Tibial nerve (tissue), 4 donors: ENCODE measurements at regions not wholly inside any gene's neighbourhood (a gene's known extent, or its start where the extent isn't known, plus 50 kb on each side); places are given as distances from the start of the nearest gene placed in this dataset.

Experiments used
- DNase-seq, 2 donors: peaks; one replicate each; pipeline ENCODE4 v3.0.0-alpha.2; 2019; ENCODE audit warnings: low spot score in 2 of 2
- H3K27ac ChIP-seq, 4 donors: fragments of 200-600 bp; sonication (generic) in 3 of 4; one replicate each; pipeline ENCODE4 v1.5.1; 2017 to 2019; ENCODE audit warnings: mild to moderate bottlenecking in 1 of 4
- H3K27me3 ChIP-seq, 2 donors: fragments of 200-600 bp; sonication (generic) in 1 of 2; one replicate each; pipeline versions ENCODE4 v1.5.1 to v1.6.0; 2017 to 2019
- H3K36me3 ChIP-seq, 3 donors: fragments of 200-600 bp; sonication (generic); one replicate each; pipeline ENCODE4 v1.5.1; 2018 to 2019
- H3K4me1 ChIP-seq, 4 donors: fragments of 200-600 bp; sonication (generic) in 3 of 4; one replicate each; pipeline ENCODE4 v1.5.1; 2017 to 2019
- H3K4me3 ChIP-seq, 4 donors: fragments of 200-600 bp; sonication (generic) in 3 of 4; one replicate each; pipeline ENCODE4 v1.5.1; 2017 to 2019; ENCODE audit warnings: mild to moderate bottlenecking in 1 of 4, moderate library complexity in 1 of 4
- H3K9me3 ChIP-seq, 4 donors: fragments of 200-600 bp; sonication (generic) in 3 of 4; one replicate each; pipeline ENCODE4 v1.5.1; 2017 to 2019
- EP300 ChIP-seq, 2 donors: sonication (generic); formaldehyde crosslinking; IDR thresholded peaks; one replicate each; pipeline ENCODE4 v1.6.1; 2017; ENCODE audit warnings: antibody characterized with exemption in 2 of 2, mild to moderate bottlenecking in 1 of 2
- POLR2A ChIP-seq, 2 donors: fragments of 450-650 bp; IDR thresholded peaks; one replicate each; pipeline ENCODE4 v1.6.1; 2017; ENCODE audit warnings: antibody characterized with exemption in 2 of 2, mild to moderate bottlenecking in 2 of 2, moderate library complexity in 2 of 2
- WGBS, 2 donors: methylation state at CpG; one replicate each; pipeline ENCODE4 v1.1.5; 2018; 5-methylcytosine and 5-hydroxymethylcytosine counted together
- TF ChIP-seq, protein P1 (sequence below), 5 experiments: fragments of 200-600 bp in 3 of 5; fragments of 450-650 bp in 2 of 5; sonication (generic) in 3 of 5; IDR thresholded peaks; one replicate each; pipeline ENCODE4 v1.5.1; 2016 to 2019; ENCODE audit warnings: antibody characterized with exemption in 5 of 5, mild to moderate bottlenecking in 3 of 5, moderate library complexity in 2 of 5

DNA sequence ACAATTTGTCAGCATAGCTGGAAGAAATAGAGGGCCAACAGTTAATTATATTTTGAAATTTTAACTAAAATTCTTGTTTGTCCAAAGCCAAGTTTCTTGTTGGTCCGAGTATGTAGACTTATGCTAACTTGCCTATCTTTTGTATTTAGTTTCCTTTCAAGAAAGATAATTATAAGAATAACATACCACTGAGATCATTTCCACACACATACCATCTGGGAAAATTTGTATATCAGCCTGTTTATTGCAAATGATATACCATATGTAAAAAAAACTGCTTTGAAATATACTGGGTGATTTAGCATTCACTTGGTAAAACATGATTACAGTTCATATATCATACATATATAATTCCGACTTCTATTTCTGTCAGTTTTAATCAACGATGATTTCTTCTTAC lies 84.7 kb upstream of the ANKRD50 start:
- no peaks in the 10 kb centered on the region for H3K27me3 ChIP-seq
- no peak overlapping the region for H3K4me3 ChIP-seq
- TF ChIP-seq, protein P1, sequence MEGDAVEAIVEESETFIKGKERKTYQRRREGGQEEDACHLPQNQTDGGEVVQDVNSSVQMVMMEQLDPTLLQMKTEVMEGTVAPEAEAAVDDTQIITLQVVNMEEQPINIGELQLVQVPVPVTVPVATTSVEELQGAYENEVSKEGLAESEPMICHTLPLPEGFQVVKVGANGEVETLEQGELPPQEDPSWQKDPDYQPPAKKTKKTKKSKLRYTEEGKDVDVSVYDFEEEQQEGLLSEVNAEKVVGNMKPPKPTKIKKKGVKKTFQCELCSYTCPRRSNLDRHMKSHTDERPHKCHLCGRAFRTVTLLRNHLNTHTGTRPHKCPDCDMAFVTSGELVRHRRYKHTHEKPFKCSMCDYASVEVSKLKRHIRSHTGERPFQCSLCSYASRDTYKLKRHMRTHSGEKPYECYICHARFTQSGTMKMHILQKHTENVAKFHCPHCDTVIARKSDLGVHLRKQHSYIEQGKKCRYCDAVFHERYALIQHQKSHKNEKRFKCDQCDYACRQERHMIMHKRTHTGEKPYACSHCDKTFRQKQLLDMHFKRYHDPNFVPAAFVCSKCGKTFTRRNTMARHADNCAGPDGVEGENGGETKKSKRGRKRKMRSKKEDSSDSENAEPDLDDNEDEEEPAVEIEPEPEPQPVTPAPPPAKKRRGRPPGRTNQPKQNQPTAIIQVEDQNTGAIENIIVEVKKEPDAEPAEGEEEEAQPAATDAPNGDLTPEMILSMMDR (IDR thresholded peaks at IDR 0.05): no peak
- TF ChIP-seq EP300 (IDR thresholded peaks at IDR 0.05) (no peak), POLR2A (IDR thresholded peaks at IDR 0.05) (no peak)
- H3K27ac ChIP-seq: no peak overlapping the region
- no peak for DNase-seq
- no peaks in the 10 kb centered on the region for H3K36me3 ChIP-seq
- no peaks in the 10 kb centered on the region for H3K4me1 ChIP-seq
- 64 to 71% methylated on average over 3 of the region's 3 CpGs for WGBS, 2 donors
- H3K9me3 ChIP-seq: no peaks in the 10 kb centered on the region

DNA sequence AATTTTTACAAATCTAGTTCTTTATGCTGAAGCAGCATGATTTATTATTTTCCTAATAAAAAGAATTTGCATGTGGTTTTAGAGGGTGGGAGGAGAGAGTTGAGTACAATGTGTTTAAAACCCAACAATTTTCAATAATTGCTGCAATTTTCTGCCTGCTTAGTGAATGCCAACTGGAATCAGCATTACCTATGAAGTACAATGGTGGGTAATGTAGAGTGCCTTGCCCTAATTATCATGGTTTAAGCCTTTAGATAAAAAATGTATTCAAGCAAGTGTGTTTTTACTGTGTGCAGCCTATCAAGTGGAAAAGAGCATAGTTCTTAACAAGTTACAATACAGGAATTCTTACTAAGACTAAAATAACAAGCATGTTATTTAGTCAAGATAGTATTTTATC lies 77.9 kb upstream of the ANKRD50 start:
- Histone ChIP-seq H3K36me3 (no peaks in the 10 kb centered on the region), H3K4me3 (no peak overlapping the region), H3K9me3 (no peaks in the 10 kb centered on the region), H3K27ac (no peak overlapping the region), H3K4me1 (no peaks in the 10 kb centered on the region), H3K27me3 (no peaks in the 10 kb centered on the region)
- no peak for TF ChIP-seq EP300 (IDR thresholded peaks at IDR 0.05)
- TF ChIP-seq, protein P1 (IDR thresholded peaks at IDR 0.05): no peak
- TF ChIP-seq POLR2A (IDR thresholded peaks at IDR 0.05): no peak
- no peak for DNase-seq

DNA sequence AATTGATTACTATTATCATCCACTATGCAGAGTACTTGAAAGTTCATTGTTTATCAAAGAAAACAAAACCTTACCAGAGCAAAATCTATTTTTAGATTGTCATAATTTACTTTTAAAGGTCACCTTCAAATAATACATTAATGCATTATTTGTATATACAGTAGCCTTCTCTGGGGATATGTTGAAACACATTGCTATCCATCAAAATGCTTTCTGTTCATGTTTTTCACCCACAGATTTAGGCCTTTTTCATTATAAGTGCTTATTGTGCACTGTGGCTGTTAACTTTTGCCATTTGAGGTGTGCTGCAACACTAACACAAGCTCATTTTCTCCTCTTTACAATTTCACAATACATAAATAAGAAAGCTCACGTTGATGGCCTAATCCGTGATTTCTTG lies 74.1 kb upstream of the ANKRD50 start:
- H3K27ac ChIP-seq: no peak overlapping the region
- H3K9me3 ChIP-seq: no peaks in the 10 kb centered on the region
- H3K27me3 ChIP-seq: no peaks in the 10 kb centered on the region
- DNase-seq: no peak
- TF ChIP-seq POLR2A (IDR thresholded peaks at IDR 0.05) (no peak), EP300 (IDR thresholded peaks at IDR 0.05) (no peak)
- TF ChIP-seq, protein P1 (IDR thresholded peaks at IDR 0.05): no peak
- no peaks in the 10 kb centered on the region for H3K4me1 ChIP-seq
- 70 to 78% methylated on average over 2 of the region's 2 CpGs for WGBS, 2 donors
- no peak overlapping the region for H3K4me3 ChIP-seq
- H3K36me3 ChIP-seq: no peaks in the 10 kb centered on the region

DNA sequence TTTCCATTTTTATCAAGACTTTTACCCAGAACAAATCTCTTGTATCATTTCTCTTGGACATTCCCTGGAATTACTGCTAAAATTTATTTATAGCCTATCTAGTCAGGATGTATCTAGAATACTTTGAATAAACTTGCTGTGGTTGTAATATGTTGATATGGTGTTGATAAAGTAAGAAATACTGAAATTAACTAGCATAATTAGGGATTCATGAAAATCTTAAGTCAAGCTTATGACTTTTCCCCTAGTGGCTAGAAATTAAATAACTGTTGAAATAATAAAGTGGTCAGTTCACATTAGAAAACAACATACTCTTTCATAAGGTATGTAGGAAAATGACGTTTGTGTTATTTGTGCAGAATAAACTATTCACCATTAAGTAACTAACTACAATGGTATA lies 73.1 kb upstream of the ANKRD50 start:
- H3K4me3 ChIP-seq: no peak overlapping the region
- no peak overlapping the region for H3K27ac ChIP-seq
- no peaks in the 10 kb centered on the region for H3K9me3 ChIP-seq
- WGBS, 2 donors: 27 to 30% methylated on average over 1 of the region's 1 CpG
- H3K27me3 ChIP-seq: no peaks in the 10 kb centered on the region
- TF ChIP-seq, protein P1 (IDR thresholded peaks at IDR 0.05): no peak
- no peaks in the 10 kb centered on the region for H3K4me1 ChIP-seq
- DNase-seq: no peak
- no peaks in the 10 kb centered on the region for H3K36me3 ChIP-seq

DNA sequence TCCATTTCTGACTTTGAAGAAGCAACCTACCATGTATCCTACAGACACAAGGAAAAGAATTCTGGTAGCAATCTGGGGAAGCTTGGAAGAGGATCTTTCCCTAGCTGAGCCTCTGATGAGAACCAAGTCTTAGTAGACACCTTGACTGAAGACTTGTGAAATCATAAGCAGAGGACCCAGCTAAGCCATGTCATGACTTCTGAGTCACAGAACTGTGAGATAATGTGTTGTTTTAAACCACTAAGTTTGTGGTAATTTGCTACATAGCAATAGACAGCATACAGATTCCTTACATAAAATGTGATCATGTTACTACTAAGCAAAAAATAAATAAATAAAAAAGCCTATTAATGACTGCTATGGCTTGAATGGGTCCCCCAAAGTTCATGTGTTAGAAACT lies 71.3 kb upstream of the ANKRD50 start:
- no peak for DNase-seq
- H3K4me1 ChIP-seq: no peaks in the 10 kb centered on the region
- no peaks in the 10 kb centered on the region for H3K27me3 ChIP-seq
- TF ChIP-seq EP300 (IDR thresholded peaks at IDR 0.05): no peak
- no peak for TF ChIP-seq POLR2A (IDR thresholded peaks at IDR 0.05)
- TF ChIP-seq, protein P1 (IDR thresholded peaks at IDR 0.05): no peak
- no peaks in the 10 kb centered on the region for H3K36me3 ChIP-seq
- no peak overlapping the region for H3K4me3 ChIP-seq
- H3K27ac ChIP-seq: no peak overlapping the region
- H3K9me3 ChIP-seq: no peaks in the 10 kb centered on the region
